ENCODE measurements at regions not wholly inside any gene's neighbourhood (a gene's known extent, or its start where the extent isn't known, plus 50 kb on each side); places are given as distances from the start of the nearest gene placed in this dataset.
A peak's percentile ranks its signal among the peaks of the same experiment; 100 is the strongest.
"Not testable (repeated sequence)": the region's sequence is repeated elsewhere in the genome, so short reads cannot be mapped to it uniquely, and the experiment has no call there.

DNA sequence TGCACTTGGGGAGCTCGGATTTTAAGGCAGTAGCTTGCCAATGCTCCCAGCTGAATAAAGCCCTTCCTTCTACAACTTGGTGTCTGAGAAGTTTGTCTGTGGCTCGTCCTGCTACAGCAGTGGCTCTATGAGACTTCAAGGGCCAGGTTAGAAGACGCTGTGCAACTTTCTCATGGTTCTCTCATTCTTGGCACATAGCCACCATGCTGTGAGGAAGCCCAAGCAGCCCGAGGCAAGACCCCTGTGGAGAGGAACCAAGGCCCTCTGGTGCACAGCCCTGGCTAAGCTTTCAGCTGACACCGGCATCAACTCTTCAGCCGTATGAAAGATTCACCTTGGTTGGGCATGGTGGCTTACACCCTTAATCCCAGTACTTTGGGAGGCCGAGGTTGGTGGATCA is 116.9 kb upstream of the EEF2KMT start:
- DNase-seq: no peak

DNA sequence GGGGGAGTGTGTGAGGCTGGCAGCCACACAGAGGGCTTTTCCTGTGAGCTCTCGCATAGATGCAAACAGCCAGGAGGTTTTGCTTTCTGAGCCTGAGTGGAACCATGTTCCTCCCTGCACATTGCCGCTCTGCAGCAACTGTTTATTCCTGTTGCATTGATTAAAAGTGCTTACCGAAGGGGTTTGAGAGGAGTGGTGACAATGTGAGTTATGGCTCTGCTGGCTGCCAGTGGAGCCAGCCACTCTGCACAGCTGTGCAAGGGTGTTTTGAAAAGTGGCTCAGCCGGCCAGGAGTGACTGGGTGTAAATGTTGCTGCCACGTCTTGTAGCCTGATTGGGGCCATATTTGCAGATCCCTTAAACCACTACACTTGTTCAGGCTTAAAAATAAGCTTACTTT is 114.9 kb upstream of the EEF2KMT start:
- peak; percentile 24 for DNase-seq

DNA sequence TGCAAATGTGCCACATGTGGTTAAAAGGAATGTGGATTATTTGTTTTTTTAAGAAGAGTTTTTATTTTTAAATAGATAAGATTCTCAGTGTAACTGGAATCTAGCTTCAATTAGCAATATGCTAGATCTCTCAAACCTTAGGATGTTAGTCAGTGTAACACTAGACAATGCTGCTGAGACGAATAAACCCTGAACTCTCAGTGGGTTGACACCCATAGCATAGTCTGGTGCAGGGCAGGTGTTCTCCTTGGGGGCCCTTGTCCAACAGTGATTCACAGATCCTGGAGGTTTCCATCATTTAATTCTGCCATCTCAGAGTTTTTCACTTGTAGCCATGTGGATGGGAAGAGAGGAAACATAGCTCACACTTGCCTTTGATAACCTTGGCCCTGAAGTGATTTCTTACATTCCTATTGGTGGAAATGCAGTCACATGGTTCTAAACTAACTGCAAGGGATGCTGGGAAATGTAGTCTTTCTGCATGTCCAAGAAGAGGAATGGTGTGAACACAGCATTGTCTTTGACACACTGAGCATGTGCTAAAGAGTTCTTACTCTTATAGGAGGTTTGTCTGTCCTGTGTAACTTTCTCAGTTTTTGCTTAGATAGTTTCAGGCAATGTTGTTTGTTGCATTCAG is 110.4 kb upstream of the EEF2KMT start:
- not testable (repeated sequence) for DNase-seq

DNA sequence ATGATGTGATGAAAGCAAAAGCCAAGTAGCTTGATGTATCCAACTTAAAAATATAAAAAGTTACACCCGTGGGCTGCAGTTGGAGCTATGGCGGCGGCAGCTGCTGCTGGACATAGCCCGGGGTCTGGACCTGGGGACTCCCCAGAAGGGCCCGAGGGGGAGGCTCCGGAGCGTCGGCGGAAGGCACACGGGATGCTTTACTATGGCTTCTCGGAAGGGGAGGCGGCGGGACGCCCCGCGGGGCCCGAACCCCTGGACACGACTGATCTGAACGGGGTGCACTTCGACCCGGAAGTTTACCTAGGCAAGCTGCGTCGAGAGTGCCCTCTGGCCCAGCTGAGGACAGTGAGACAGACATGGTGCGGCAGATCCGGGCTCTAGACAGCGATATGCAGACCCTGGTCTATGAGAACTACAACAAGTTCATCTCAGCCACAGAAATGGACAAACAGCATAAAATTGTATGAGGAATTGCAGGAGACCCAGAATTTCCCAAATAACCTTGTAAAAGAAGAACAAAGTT is 109.5 kb upstream of the EEF2KMT start:
- DNase-seq: no peak

DNA sequence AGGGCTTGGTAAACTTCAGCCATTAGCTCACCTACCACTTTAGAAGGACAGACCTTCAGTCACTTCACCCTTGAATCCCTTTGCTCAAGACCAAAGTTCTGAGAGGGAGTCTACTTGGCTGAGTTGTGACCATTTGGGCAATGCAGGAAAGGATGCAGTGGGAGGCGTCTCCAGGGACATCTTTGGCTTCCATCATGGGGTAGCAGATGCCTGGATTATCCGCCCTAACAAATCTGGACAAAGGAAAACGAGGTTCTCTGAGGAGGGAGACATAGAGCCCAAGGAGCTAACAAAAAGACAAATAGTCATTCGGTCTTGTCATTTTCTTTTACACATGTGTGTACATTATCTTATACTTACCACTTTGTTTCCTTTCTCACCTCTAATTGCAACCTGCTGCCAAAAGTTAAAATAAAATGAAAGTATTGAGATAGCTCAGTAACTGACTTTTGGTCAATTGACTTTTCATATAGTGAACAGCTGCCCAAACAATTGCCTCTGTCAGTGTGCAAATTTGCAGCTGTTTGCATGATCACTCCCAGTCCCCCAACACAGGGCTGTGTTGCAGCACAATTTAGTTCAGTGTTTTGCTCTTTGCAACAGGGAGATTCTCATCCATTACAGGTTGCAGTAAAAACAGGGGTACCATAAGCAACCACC is 108.9 kb upstream of the EEF2KMT start:
- DNase-seq: no peak

DNA sequence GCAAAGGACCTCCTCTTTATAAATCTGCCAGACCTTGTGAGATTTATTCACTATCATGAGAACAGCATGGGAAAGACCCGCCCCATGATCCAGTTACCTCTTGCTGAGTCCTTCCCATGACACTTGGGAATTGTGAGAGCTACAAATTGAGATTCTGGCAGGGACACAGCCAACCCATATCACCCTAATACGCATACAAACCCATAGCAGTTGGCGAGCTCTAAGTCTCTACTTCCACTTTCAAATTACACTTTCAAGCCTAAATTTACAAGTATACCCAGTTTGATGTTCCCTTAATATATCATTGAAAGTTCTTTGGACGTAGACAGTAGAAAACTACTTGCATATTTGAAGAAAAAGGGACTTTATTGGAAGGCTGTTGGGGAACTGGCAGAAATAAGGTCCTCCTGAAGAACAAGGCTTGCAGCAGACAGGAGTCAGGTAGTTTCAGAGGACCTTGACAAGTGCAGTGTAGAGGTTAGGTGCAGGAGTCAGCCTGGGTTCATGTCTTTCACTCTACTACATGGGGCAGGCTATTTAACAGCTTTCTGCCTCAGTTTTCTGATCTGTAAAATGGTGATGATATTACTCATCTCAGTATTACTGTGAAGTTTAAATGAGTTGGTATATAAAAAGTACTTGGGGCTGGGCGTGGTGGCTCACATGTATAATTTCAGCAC is 107.9 kb upstream of the EEF2KMT start:
- DNase-seq: no peak

DNA sequence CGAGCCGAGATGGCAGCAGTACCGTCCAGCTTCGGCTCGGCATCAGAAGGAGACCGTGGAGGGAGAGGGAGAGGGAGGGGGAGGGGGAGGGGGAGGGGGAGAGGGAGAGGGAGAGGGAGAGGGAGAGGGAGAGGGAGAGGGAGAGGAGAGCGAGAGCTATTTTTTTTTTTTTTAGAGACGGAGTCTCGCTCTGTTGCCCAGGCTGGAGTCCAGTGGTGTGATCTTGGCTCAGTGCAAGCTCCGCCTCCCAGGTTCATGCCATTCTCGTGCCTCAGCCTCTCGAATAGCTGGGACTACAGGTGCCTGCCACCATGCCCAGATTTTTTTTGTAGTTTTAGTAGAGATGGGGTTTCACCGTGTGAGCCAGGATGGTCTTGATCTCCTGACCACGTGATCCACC is 106.1 kb upstream of the EEF2KMT start:
- DNase-seq: not testable (repeated sequence)

DNA sequence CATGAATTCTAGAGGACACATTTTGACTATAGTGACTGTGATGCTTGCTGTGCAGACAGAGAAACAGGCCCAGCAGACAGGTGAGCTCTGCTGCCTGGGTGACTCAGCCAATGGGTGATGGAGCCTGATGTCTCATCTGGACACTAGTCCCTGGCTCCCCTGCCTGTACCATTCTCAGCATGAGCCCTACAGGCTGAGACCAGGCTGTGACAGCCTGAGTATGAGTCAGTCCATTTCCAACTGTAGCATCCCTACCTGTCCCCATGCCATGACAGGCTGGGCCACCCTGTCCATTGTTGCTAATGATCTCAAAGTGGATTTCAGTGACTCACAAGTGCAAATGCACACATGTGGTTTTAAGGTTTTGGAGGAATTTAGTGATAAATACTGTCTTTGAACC is 102.5 kb upstream of the EEF2KMT start:
- DNase-seq: no peak

DNA sequence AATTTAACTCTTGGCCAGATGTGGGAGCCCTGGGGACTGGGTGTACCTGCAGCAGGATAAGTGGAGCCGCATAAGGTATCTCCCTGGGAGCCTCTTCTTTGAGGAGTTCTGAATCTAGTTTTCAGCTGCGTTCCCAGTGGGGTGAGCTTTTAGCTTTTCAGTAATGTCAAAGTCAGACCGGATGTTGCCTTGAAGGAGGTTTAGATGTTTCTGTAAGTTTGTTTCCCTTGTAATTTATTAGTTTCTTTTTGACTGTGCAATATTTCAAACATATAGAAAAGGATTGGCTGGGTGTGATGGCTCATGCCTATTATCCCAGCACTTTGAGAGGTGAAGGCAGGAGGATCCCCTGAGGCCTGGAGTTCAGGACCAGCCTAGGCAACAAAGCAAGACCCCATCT is 98.6 kb upstream of the EEF2KMT start:
- DNase-seq: no peak

DNA sequence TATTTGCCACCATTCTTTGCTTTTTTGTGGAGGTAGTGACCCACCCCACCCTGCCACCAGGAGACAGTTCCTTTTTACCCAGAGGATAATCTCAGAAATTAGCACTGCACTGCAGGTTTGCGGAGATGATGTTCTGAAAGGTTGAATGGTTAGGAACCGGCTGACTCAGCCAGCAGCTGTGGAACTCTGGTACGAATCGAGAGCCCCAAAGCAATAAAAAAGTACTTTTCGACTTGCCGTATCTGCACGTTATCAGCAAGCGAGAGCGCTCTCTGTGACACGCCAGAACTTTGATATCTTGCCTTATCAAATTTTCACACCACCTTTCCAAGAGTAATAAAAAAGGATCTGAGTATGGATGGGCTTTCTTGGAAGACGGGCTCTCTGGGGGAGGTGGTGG is 96.3 kb upstream of the EEF2KMT start:
- no peak for DNase-seq

DNA sequence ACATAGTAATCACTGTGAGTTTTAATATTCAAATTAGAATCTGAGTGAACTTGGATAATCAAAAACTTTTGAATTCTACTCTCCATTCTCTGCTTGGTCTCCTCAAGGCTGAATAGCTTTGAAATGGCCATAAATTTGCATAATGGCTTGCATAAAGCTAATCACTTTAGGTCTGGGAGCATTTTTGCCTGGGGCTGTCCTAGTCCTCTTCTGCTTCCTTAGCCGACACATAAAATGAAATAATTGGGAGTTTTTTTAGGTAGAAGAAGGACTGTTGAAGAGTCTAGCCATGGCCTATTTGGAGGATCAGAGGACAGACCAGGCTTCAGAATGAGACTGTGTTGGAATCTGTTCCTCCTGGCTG is 91.4 kb upstream of the EEF2KMT start:
- no peak for DNase-seq

DNA sequence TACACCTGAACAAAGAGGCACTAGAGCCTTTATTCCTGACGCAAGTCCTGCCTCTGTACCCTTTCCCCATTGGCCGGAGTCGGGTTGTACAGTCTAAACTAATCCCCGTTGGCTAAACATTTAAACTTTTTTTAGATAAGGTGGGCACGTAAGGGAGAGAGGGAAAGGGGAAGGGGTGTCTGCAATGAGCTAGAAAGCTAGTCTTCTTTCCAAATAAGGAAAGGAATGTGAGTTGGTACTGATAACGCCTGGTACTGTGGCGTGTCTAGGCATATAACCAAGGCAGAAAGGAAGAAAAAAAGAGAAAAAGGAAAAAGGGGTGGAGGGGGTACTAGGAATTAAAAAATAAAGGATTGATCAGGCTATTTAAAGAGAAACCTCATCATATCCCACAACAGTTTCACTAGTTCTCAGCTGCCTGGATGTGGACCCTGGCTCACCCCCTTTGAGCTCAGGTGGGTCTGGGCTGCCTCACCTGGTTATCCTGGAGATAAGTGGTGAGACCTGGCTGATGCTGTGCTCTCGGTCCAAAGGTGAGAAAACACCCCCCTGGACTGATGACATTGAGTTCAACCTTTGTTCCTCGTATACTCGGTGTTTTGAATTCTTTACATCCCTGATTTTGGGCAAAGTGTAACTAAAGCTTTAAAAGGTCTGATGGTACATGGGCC is 90.9 kb upstream of the EEF2KMT start:
- DNase-seq: no peak

DNA sequence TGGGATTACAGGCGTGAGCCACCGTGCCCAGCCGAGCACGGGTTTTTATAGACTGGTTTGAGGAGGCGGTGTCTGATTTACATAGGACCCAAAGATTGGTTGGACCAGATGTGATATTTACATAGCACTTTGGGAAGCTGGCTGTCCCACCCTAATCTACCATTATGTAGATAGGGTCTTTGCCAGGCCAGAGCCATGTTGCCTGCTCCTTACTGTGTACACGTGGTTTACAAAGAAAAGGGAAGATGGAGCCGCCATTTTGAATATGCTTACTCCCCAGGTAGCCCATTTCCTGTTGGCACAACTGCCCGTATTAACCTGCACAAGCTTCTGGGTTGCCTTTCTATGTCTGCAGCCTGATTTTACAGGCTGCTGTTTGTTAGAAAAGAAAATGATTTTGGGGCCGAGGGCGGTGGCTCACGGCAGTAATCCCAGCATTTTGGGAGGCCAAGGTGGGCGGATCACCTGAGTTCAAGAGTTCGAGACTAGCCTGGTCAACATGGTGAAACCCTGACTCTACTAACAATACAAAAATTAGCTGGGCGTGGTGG is 89.9 kb upstream of the EEF2KMT start:
- DNase-seq: no peak

DNA sequence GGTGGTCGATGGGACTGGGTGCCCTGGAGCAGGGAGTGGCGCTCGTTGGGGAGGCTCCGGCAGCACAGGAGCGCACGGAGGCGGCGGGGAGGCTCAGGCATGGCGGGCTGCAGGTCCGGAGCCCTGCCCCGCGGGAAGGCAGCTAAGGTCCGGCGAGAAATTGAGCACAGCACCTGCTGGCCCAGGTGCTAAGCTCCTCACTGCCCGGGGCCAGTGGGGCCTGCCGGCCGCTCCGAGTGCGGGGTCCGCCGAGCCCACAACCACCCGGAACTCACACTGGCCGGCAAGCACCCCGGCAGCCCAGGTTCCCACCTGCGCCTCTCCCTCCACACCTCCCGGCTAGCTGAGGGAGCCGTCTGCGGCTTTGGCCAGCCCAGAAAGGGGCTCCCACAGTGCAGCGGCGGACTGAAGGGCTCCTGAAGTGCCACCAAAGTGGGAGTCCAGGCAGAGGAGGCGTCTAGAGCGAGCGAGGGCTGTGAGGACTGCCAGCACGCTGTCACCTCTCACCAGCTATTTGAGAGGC is 88.8 kb upstream of the EEF2KMT start:
- DNase-seq: no peak

DNA sequence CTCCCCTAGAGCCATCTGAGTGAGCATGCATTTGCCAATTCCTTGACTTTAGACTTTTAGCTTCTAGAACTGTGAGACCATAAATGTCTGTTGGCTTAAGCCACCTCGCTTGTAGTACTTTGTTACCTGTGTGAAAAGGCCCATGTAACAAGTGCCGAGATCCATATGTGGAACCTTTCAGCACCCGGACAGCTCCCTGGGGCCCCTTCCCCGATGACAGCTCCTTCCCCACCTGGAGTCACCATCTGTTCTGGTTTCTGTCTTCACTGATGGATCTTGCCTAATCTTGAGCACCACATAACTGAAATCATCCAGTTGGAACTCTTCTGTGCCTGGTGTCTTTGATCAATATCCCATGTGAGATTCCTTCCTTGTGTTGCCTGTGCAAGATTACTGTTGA is 78.9 kb upstream of the EEF2KMT start:
- no peak for DNase-seq

DNA sequence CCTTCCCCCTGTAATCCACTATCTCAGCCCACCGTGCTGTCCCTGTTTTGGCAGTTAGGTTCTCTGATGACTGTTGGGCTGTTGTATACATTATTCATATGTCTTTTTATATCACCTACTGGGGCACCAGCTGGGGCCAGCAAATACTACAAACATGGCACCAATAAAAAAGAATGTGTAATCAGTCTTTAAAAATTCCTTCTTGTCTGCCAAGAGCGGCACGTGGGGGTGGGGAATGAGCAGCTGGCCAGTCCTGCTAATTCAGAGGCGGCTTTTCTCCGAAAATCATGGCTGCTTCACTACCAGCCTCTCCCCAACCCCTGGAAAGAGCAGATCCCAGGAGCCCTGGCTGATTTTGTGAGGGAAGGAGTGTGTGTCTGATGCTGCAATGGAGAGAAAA is 77.7 kb upstream of the EEF2KMT start:
- DNase-seq: no peak

DNA sequence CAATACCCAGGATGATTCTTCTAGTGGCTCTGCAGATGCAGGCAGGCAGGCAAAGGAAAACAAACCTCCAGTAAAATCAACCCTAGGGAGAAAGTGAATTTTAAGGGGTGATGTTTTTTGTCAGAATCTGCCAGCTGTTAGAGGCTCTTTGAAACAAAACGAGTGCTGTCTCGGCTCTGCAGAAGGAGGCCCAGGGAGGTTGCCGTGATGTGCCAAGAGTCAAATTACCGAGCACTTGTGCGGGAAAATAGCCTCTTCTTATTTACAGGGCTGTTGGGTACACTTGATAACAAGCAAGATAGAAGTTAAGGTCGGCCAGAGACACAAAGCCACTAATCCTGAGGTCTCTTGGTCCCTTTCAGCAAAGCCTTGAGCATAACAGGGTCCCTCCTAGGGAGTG is 68.9 kb upstream of the EEF2KMT start:
- no peak for DNase-seq

DNA sequence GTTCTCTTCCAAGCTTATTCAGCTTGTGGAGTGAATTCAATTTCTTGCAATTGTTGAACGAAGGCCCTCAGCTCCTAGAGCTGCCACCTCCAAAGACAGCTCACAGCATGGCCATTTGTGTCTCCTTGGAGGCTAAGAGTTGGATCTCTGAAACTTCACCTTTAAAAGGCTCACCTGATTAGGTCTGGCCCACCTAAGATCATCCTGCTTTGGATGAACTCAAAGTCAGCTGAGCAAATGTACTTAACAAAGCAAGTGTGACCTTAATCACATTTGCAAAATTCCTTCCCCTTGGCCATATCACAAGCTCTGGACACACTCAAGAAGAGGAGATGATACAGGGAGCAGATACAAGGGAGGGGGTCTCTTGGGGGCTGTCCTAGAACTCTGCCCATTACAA is 67.8 kb upstream of the EEF2KMT start:
- not testable (repeated sequence) for DNase-seq

DNA sequence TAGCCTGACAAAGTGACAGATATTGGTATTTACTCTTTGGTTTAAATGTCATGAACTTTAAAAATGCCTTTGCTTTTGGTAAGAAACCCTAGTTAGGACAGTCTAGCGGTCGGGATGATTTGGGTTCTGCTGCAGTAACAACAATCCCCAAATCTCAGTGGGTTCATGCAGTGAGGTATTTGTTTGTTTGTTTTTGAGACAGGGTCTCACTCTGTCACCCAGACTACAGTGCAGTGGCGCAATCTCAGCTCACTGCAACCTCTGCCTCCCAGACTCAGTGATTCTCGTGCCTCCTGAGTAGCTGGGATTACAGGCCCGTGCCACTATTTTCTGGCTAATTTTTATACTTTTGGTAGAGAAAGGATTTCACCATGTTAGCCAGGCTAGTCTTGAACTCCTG is 65.2 kb upstream of the EEF2KMT start:
- not testable (repeated sequence) for DNase-seq

DNA sequence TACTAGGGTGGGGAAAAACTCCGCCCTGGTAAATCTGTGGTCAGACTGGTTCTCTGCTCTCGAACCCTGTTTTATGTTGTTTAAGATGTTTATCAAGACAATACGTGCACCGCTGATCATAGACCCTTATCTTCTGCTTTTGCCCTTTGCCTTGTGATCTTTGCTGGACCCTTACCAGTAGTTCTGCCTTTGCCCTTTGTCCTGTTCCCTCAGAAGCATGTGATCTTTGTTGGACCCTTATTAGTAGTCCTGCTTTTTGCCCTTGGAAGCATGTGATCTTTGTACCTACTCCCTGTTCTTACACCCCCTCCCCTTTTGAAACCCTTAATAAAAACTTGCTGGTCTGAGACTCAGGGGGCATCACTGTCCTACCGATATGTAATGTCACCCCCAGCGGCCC is 64.3 kb upstream of the EEF2KMT start:
- not testable (repeated sequence) for DNase-seq

DNA sequence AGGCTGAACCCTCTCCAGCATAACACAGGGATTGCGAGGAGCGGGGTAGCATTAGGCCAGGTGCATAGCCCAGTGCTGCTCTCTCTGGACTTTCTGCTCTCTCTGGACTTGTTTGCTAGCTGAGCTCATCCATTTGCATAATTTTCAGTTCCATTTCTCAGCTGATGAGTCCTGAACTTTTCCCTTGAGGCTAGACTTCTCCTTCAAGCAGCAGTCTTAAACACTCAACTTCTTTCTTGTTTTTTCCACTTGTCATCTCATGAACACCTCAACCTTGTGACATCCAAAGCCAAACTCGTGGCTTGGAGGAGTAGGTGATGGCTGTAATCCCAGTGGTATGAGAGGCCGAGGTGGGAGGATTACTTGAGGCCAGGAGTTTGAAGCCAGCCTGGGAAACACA is 62.4 kb upstream of the EEF2KMT start:
- DNase-seq: not testable (repeated sequence)

DNA sequence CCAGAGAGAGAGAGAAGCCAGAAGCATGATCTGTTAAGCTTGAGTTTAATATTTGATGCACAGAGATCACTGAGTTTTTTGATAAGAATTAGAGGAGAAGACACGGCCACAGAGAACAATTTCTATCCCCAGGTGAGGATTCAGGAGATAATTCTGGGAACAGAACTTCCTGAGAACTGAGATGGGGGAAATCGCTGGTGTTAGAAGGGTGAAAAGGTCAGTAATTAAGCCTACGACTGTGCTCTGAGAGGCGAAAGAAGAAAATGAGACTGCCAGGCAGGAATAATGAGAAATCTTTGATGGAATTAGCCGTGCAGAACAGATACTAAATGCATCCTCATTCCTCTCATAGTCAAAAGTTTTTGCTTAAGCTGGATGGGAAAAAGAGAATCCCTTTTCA is 61.9 kb upstream of the EEF2KMT start:
- DNase-seq: not testable (repeated sequence)

DNA sequence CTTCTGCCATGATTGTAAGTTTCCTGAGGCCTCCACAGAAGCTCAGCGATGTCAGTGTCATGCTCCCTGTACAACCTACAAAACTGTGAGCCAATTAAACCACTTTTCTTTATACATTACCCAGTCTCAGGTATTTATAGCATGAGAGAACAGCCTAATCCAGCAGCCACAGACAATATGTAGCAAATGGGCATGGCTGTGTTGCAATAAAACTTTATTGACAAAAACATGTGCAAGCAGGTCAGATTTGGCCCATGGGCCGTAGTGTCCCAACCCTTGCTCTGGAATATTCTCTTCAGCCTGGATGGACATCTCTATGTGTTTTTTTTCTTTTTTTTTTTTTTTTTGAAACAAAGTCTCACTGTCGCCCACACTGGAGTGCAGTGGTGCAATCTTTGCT is 60.9 kb upstream of the EEF2KMT start:
- DNase-seq: no peak

All from DMS153 (cell line).